PC-3 (cell line): ENCODE measurements at regions not wholly inside any gene's neighbourhood (a gene's known extent, or its start where the extent isn't known, plus 50 kb on each side); places are given as distances from the start of the nearest gene placed in this dataset.

Experiments
- CTCF ChIP-seq: fragments of 300-600 bp; sonication (generic); conservative IDR thresholded peaks from 2 replicates; pipeline ENCODE4 v1.5.1; 2017; ENCODE audit warnings: antibody characterized with exemption, low read depth, mild to moderate bottlenecking, low read length
- EZH2 ChIP-seq: fragments of 300-600 bp; sonication (generic); IDR thresholded peaks from one replicate; pipeline ENCODE4 v1.6.1; 2017; ENCODE audit warnings: antibody characterized with exemption, mild to moderate bottlenecking, low read length; ENCODE audit not compliant: unreplicated experiment
- EZH2phosphoT487 ChIP-seq: fragments of 300-600 bp; sonication (generic); IDR thresholded peaks from 2 replicates; pipeline ENCODE4 v1.6.1; 2018; ENCODE audit warnings: mild to moderate bottlenecking, antibody characterized with exemption, low read length, borderline replicate concordance

GRCh38 chr12:104834607-104835006 is 123.5 kb downstream of the SLC41A2 start:
- no peak for TF ChIP-seq CTCF
- TF ChIP-seq EZH2 = no peak
- no peak for TF ChIP-seq EZH2phosphoT487
